COLO668 (cell line): ENCODE measurements at regions not wholly inside any gene's neighbourhood (a gene's known extent, or its start where the extent isn't known, plus 50 kb on each side); places are given as distances from the start of the nearest gene placed in this dataset.

ENCODE experiments used
- DNase-seq: peaks from one replicate; lab custom pipeline; 2025; ENCODE audit not compliant: unreplicated experiment; lab: John Stamatoyannopoulos, UW

DNA sequence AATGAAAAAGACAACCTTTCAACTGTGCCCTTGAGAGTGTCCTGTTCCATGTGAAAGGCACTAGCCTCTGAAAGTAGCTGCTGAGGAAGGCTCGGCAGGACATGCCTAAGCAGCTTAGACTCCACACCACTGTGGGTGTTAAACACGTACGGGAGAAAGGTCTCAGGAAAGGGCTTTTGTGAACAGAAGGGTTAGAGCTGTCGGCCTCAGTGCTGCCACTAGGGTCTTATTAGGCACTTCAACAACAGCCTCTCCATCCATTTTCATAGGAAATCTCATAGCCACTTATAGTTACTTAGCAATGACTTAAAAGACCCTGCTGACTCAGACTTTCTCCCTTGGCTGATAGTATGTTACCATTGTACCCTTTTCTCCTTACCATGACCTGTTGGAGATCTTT is 662.8 kb downstream of the TBC1D32 start:
- no peak for DNase-seq

GRCh38 chr6:120652506-120652905 is 681.8 kb downstream of the TBC1D32 start:
- no peak for DNase-seq

GRCh38 chr6:120648713-120649112 is 685.6 kb downstream of the TBC1D32 start:
- DNase-seq = no peak

DNA sequence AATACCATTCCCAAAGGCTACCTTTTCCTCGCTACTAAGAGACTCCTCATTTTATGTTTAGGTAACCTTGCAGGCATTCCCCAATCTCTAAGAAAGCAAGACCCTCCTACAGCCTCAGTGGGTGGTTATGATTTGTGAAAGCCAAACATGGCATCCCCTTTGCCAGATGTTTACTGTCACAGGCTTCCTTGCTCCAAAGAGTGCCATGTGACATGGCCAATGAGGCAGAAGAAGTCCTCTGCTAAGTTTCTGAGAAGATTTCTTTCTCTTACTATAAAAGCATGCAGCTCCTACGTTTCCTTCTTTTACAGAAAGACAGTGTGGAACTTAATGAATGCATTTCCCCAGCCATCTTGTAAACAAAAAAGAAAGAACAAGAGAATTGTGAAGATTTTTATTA is 688.2 kb downstream of the TBC1D32 start:
- DNase-seq = no peak

DNA sequence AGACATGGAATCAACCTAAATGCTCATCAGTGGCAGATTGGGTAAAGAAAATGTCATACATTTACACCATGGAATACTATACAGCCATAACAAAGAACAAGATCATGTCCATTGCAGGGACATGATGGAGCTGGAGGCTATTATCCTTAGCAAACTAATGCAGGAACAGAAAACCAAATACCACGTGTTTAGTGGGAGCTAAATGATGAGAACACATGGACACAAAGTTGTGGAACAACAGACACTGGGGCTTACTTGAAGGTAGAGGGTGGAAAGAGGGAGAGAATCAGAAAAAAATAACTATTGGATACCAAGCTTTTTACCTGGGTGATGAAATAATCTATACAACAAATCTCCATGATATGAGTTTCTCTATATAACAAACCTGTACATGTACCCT is 701.3 kb downstream of the TBC1D32 start:
- DNase-seq = no peak

- no peak for DNase-seq
These were observed 706.7 kb downstream of the TBC1D32 start for GRCh38 chr6:120627612-120628011.

DNA sequence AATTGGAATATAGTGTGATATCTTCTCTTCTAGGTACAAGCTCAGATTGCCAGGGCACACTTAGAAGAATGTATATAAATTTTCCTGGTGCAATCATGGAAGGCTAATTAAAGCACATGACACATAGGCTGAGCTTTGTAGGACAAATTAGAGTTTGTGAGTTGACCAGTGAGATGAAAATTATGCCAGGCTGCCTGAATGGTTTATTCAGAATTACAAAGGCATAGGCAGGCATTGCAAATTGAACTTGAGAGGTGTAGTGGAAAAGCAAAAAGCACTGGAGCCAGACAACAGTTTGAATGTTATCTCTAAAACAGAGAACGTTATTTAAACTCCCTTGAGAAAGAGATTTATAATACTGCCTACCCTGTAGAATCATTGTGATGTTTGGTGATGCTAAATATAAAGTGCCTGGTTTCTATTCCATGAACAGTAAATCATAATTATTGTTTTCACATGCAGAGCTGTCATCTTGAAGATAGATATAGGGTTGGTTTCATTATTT is 712.1 kb downstream of the TBC1D32 start:
- no peak for DNase-seq

DNA sequence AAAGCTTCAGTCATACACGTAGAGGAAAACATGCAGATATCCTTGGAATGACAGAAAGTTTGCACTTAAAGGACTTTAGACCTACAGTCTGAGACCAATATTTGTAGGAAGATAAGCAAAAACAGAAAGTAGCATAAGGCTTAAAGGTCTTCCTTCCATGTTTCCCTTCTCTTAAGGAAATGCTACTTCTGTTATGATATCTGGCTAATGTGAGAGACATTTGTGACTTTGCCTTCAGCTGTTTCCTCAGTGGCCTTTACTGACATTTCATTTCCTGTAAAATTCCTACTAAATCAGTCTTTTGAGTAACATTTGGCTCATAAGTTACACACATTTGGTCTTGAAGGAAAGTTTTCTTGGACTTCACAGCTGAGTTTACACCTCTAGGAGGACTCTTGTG is 713.4 kb downstream of the TBC1D32 start:
- no peak for DNase-seq

DNA sequence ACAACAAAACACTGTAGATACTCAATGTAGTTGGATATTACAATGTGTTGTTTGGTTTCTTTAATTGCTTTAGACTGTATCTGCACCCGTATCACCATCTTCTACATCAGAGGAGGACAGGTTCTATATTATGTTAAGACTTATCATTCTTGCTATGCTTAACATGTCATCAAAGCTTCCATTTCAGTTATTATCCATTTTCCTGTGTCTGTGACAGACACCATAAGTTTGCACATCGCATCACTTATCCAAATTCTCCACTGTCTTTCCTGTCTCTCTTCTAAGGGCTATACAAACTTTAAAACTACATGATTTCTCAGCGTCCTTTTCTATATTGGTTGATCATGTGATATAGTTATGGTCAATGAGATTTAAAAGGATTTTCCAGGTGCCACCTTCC is 719.0 kb downstream of the TBC1D32 start:
- no peak for DNase-seq

- DNase-seq = no peak
These were observed 719.6 kb downstream of the TBC1D32 start for GRCh38 chr6:120614723-120615122.

DNA sequence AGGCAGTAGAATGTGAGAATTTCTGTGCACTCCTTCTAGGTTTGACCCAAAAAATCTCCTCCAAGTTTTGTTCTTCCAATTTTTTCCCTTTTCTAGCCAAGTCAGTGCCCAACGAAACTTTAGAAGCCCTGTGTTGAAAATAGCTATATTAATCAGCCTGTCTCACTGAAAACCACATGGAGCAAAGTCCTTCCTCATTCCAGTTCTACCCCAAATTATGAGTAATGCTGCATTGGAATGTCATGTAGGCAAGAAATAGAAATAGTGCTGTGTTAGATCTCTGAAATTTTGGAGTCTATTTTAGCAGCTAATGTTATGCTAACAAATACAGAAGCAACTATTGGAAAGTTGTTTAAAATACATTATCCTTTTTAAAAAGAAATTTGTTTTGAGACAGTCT is 725.5 kb downstream of the TBC1D32 start:
- DNase-seq = no peak

DNA sequence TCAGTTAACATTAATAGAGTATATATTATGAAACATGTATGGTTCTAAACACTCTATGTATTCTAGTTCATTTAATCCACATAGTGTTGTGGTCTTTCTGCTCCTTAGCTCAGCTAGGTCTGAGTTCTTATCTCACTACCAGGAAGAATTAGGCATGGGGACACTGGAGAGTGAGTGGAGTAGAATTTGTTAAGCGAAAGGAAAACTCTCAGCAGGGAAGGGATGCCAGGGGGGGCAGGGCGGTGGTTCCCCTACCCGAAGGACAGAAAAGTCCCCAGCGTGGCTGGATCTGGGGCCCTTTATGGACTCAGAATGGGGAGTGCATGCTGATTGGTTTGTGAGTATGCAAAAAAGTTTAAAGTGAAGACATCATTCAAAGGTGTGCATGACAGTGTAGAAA is 727.5 kb downstream of the TBC1D32 start:
- no peak for DNase-seq

DNA sequence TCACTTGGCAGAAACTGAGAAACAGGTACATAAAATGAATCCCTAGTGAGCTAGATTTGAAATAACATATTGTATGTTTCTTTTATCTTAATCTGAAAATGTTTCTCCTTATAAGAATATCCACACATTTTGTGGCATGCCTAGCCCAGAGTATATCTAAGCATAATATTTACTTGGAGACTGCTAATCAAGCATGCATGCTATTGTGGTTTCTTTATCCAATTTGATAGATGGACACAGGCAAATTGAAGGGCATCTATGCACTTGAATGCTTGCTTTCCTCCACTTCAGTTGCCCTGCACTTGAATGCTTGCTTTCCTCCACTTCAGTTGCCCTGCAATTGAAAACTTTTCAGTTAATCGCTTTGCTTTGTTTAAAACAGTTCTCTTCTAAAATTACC is 729.8 kb downstream of the TBC1D32 start:
- no peak for DNase-seq

DNA sequence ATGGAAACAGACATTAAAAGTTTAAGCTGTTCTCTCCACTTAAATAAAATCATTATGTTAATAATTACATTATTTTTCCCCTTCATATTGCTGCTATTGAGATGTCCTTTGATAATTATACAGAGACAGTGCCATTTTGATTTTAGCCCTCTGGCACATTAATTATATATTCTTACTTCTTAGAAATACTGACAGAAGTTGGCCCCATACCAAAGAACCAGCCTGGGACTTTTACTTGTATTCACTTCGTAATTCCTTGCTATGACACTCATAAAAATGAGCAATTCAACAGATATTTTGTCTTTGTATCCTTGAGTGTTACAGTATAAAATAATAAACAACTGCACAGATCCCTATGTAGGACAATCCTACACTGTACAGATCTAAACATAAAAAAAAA is 743.7 kb downstream of the TBC1D32 start:
- DNase-seq = no peak

DNA sequence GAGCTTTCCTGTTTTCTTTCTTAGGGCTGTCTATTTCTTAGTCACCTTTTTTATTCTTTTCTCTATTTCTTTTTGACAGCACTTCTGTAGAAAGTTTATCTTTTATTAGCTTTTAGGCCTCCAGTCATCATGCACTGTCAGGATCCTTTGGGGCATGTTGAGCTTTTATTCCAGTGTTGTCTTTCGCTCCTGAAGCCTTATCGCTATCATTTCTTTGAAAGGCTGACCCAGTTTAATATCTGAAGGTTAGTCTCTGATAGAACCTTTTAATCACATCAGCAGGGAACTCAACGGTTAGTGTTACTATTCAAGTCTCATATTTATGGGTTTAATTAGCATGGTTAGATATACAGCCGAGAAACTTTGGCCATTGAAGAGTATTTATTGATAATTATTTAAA is 745.9 kb downstream of the TBC1D32 start:
- DNase-seq = no peak

GRCh38 chr6:120587381-120587780 is 746.9 kb downstream of the TBC1D32 start:
- DNase-seq = no peak

- DNase-seq = no peak
These were observed 750.0 kb downstream of the TBC1D32 start for GRCh38 chr6:120584111-120584760.

- no peak for DNase-seq
These were observed 758.2 kb downstream of the TBC1D32 start for GRCh38 chr6:120576061-120576460.

DNA sequence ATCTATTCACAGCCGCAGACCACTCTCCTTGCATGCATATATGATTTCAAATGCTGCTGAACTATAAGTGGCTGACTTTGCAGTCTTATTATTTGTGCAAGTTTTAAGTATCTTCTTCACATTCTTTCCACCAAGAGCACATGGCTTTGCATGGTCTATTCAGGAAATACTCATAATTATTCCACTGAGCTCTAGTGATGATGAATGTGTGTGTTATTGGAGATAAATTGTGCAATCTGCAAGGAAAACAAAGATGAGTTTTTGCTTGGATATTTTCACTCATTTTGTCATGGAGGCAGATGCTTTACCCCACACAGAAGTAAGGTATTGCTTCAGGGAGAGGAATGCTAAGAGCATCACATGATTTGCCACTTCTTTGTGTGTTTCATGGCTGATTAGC is 764.6 kb downstream of the TBC1D32 start:
- no peak for DNase-seq

- DNase-seq = no peak
These were observed 769.5 kb downstream of the TBC1D32 start for GRCh38 chr6:120564779-120565178.

GRCh38 chr6:120558294-120558693 is 776.0 kb downstream of the TBC1D32 start:
- DNase-seq = no peak

GRCh38 chr6:120557554-120557953 is 776.7 kb downstream of the TBC1D32 start:
- no peak for DNase-seq

GRCh38 chr6:120556491-120556890 is 777.8 kb downstream of the TBC1D32 start:
- no peak for DNase-seq
